ENCODE measurements at regions not wholly inside any gene's neighbourhood (a gene's known extent, or its start where the extent isn't known, plus 50 kb on each side); places are given as distances from the start of the nearest gene placed in this dataset.

DNA sequence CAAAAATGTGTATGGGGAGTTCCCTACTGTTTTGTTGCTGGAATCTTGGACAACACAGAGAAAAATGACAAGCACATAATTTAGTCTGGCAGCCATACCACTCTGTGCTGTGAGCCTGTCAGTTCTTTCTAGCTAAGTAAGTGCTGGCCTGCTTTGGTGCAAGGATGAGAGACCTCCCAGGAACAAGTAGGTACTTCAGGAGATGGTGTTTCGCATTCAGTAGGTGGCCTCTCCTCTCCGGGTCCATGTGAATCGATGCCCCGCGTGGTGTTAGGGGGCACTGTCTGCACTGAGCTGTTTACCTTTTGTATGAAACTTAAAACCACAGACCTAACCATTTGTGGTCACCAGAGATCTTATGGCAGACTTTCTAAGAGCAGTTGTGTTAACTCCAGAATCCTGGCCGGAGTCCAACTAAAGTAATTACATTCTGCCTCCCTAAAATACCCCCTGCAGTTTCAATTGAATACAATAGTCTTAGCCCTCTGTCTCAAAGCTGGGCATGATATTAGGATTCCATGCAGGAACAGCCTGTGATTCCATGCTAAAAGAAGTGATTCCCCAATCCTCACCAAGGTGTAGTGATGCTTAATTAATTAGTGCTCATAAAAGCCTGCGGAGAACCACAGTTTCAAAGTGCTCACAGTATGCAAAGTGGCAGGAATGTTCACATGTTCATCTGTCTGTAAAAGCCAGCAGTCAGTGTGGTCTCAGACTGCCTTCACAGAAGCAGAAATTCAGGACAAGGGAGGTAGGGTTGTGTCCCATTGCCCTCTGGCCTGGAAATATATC, 64.2 kb downstream of the LLPH start:
- ChIA-PET RAD21 (ENCODE audit: low non-redundant PET in 1 of 2, low total read pairs in 2 of 2, uncharacterized antibody in 2 of 2, unreplicated experiment in 2 of 2) (no interaction called here), CTCF (no interaction called here), POLR2A (no interaction called here)
- Histone ChIP-seq H3K9me2 (ENCODE audit: insufficient read depth) (no peaks in the 10 kb centered on the region), H3K9ac (ENCODE audit: low read length) (no peak overlapping the region), H3K27me3 (ENCODE audit: insufficient read depth, low read length) (0 out of 2 replicates have a peak, but pooled peaks cover 8% of the 10 kb centered on the region), H3K27ac (ENCODE audit: low read depth, low read length) (no peak overlapping the region), H4K20me1 (ENCODE audit: insufficient read depth) (no peaks in the 10 kb centered on the region), H3K9me3 (ENCODE audit: control insufficient read depth in 1 of 2, insufficient read depth in 1 of 2, low read depth in 1 of 2, low read length in 2 of 2) (no peaks in the 10 kb centered on the region), H3K4me1 (ENCODE audit: control insufficient read depth in 1 of 2, insufficient read depth in 2 of 2, low read length in 2 of 2) (peaks cover 0 to 4% of the 10 kb centered on the region in 2 experiments; a peak in 2 of 4 replicates), H3K36me3 (ENCODE audit: control insufficient read depth in 1 of 2, insufficient read depth in 2 of 2, low read length in 2 of 2) (no peaks in the 10 kb centered on the region), H3K4me3 (replicated peaks in 1 of 2; ENCODE audit: low read depth in 1 of 2, low read length in 2 of 2) (no peak overlapping the region), H3K4me2 (ENCODE audit: low read length) (no peak overlapping the region), H2AFZ (ENCODE audit: low read depth, low read length, poor library complexity, severe bottlenecking) (peak overlapping the region; percentile 6), H3K79me2 (ENCODE audit: insufficient read depth, low read length) (no peaks in the 10 kb centered on the region)
- no TSS peak for BruUV-seq (replicated peaks)
- peak; percentile 82 for ATAC-seq
- intact Hi-C loops (cut with micrococcal nuclease) = no loop called here
- no peak for TF ChIP-seq JUND (IDR thresholded peaks at IDR 0.05)
- TF ChIP-seq, protein P1, sequence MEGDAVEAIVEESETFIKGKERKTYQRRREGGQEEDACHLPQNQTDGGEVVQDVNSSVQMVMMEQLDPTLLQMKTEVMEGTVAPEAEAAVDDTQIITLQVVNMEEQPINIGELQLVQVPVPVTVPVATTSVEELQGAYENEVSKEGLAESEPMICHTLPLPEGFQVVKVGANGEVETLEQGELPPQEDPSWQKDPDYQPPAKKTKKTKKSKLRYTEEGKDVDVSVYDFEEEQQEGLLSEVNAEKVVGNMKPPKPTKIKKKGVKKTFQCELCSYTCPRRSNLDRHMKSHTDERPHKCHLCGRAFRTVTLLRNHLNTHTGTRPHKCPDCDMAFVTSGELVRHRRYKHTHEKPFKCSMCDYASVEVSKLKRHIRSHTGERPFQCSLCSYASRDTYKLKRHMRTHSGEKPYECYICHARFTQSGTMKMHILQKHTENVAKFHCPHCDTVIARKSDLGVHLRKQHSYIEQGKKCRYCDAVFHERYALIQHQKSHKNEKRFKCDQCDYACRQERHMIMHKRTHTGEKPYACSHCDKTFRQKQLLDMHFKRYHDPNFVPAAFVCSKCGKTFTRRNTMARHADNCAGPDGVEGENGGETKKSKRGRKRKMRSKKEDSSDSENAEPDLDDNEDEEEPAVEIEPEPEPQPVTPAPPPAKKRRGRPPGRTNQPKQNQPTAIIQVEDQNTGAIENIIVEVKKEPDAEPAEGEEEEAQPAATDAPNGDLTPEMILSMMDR (IDR thresholded peaks at IDR 0.05 in 2 of 3, conservative IDR thresholded peaks at IDR 0.05 in 1 of 3; ENCODE audit: borderline replicate concordance in 1 of 3, insufficient read depth in 1 of 3, low read depth in 2 of 3, low read length in 2 of 3) = peak in 1 of 3 experiments; percentile 16; a peak in 1 of 6 replicates
- TF ChIP-seq, protein P2, sequence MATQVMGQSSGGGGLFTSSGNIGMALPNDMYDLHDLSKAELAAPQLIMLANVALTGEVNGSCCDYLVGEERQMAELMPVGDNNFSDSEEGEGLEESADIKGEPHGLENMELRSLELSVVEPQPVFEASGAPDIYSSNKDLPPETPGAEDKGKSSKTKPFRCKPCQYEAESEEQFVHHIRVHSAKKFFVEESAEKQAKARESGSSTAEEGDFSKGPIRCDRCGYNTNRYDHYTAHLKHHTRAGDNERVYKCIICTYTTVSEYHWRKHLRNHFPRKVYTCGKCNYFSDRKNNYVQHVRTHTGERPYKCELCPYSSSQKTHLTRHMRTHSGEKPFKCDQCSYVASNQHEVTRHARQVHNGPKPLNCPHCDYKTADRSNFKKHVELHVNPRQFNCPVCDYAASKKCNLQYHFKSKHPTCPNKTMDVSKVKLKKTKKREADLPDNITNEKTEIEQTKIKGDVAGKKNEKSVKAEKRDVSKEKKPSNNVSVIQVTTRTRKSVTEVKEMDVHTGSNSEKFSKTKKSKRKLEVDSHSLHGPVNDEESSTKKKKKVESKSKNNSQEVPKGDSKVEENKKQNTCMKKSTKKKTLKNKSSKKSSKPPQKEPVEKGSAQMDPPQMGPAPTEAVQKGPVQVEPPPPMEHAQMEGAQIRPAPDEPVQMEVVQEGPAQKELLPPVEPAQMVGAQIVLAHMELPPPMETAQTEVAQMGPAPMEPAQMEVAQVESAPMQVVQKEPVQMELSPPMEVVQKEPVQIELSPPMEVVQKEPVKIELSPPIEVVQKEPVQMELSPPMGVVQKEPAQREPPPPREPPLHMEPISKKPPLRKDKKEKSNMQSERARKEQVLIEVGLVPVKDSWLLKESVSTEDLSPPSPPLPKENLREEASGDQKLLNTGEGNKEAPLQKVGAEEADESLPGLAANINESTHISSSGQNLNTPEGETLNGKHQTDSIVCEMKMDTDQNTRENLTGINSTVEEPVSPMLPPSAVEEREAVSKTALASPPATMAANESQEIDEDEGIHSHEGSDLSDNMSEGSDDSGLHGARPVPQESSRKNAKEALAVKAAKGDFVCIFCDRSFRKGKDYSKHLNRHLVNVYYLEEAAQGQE (IDR thresholded peaks at IDR 0.05; ENCODE audit: low read depth) = no peak
- TF ChIP-seq, protein P3, sequence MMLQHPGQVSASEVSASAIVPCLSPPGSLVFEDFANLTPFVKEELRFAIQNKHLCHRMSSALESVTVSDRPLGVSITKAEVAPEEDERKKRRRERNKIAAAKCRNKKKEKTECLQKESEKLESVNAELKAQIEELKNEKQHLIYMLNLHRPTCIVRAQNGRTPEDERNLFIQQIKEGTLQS (IDR thresholded peaks at IDR 0.05) = no peak
- TF ChIP-seq YY1 (IDR thresholded peaks at IDR 0.05; ENCODE audit: extremely low read depth, insufficient replicate concordance, low read depth, low read length) = no peak
- DNase-seq (ENCODE audit: low read depth, low spot score) = no peak
